HCT116 (cell line): ENCODE measurements at regions not wholly inside any gene's neighbourhood (a gene's known extent, or its start where the extent isn't known, plus 50 kb on each side); places are given as distances from the start of the nearest gene placed in this dataset.

ENCODE experiments used
- ATAC-seq: fragments of 200-7000 bp; cut with Tn5 transposase; 2 replicates; pipeline ENCODE4 v1.9.1; 2020; ENCODE audit warnings: mild to moderate bottlenecking, moderate library complexity
- BruUV-seq: library from RNA; stranded (reverse); fragments of 400-500 nt; replicated peaks from 2 replicates; lab custom pipeline; 2021; lab: Mats Ljungman, UMichigan
- CTCF ChIA-PET: fragments of 300-600 bp; sonication (Branson Sonifier 250); formaldehyde crosslinking; loops from one replicate; lab custom pipeline; 2021; ENCODE audit warnings: antibody characterized with exemption; lab: Charles Lee
- POLR2A ChIA-PET: fragments of 300-600, 350-600 bp; sonication (Branson Sonifier 250); formaldehyde crosslinking; loops from one replicate; lab custom pipeline; 2021; ENCODE audit warnings: antibody characterized with exemption; lab: Charles Lee
- RAD21 ChIA-PET, 2 experiments: fragments of 300-600 bp; sonication (Branson Sonifier 250); formaldehyde crosslinking; loops; one replicate each; lab custom pipeline; 2023; ENCODE audit warnings: low total read pairs in 2 of 2; ENCODE audit not compliant: uncharacterized antibody in 2 of 2, unreplicated experiment in 2 of 2, low non-redundant PET in 1 of 2; lab: Charles Lee
- DNase-seq: peaks from one replicate; pipeline ENCODE4 v3.0.0-alpha.2; 2010; ENCODE audit warnings: low read depth, low spot score
- H2AFZ ChIP-seq: fragments of 200-600 bp; shearing (Covaris generic), sonication (generic); 2 replicates; pipeline ENCODE4 v1.6.1; 2017; ENCODE audit warnings: low read depth, mixed run types, mixed read lengths, antibody characterized with exemption, low read length; ENCODE audit not compliant: poor library complexity, severe bottlenecking
- H3K27ac ChIP-seq: 2 replicates; pipeline ENCODE4 v1.5.1; 2012; ENCODE audit warnings: low read depth, low read length
- H3K27me3 ChIP-seq: fragments of 200-600 bp; sonication (generic); 2 replicates; pipeline ENCODE4 v1.6.1; 2016; ENCODE audit warnings: mixed run types, low read length, mixed read lengths; ENCODE audit not compliant: insufficient read depth
- H3K36me3 ChIP-seq, 2 experiments: fragments of 200-500 bp in 1 of 2; fragments of 200-600 bp in 1 of 2; sonication (Bioruptor generic) in 1 of 2; sonication (generic) in 1 of 2; 2 replicates each; pipeline versions ENCODE4 v1.5.1 to v1.6.1; 2014 to 2016; ENCODE audit warnings: low read length in 2 of 2, inconsistent platforms in 1 of 2, mixed read lengths in 1 of 2, mixed run types in 1 of 2; ENCODE audit not compliant: insufficient read depth in 2 of 2, control insufficient read depth in 1 of 2
- H3K4me1 ChIP-seq, 2 experiments: fragments of 200-600 bp in 1 of 2; sonication (generic) in 1 of 2; 2 replicates each; pipeline versions ENCODE4 v1.5.1 to v1.6.1; 2012 to 2017; ENCODE audit warnings: low read length in 2 of 2, inconsistent platforms in 1 of 2, mild to moderate bottlenecking in 1 of 2, mixed read lengths in 1 of 2, mixed run types in 1 of 2, moderate library complexity in 1 of 2; ENCODE audit not compliant: insufficient read depth in 2 of 2, control insufficient read depth in 1 of 2
- H3K4me2 ChIP-seq: fragments of 200-600 bp; sonication (generic); 2 replicates; pipeline ENCODE4 v1.6.1; 2017; ENCODE audit warnings: mixed run types, low read length, mixed read lengths
- H3K4me3 ChIP-seq, 2 experiments: fragments of 200-600 bp in 1 of 2; sonication (generic) in 1 of 2; replicated peaks in 1 of 2; 2 replicates each; pipeline ENCODE4 v1.5.1; 2011 to 2016; ENCODE audit warnings: low read length in 2 of 2, control low read depth in 1 of 2, low read depth in 1 of 2, mild to moderate bottlenecking in 1 of 2, mixed read lengths in 1 of 2, mixed run types in 1 of 2
- H3K79me2 ChIP-seq: fragments of 200-600 bp; sonication (generic); 2 replicates; pipeline ENCODE4 v1.6.1; 2017; ENCODE audit warnings: mild to moderate bottlenecking, mixed run types, low read length, moderate library complexity, mixed read lengths; ENCODE audit not compliant: insufficient read depth
- H3K9ac ChIP-seq: fragments of 200-600 bp; sonication (generic); 2 replicates; pipeline ENCODE4 v1.6.1; 2016; ENCODE audit warnings: low read length, mixed read lengths
- H3K9me2 ChIP-seq: fragments of 200-600 bp; sonication (generic), shearing (Covaris generic); 2 replicates; pipeline ENCODE4 v1.6.1; 2017; ENCODE audit warnings: mixed run types, mild to moderate bottlenecking, moderate library complexity; ENCODE audit not compliant: insufficient read depth
- H3K9me3 ChIP-seq, 2 experiments: fragments of 200-500 bp in 1 of 2; fragments of 200-600 bp in 1 of 2; sonication (Bioruptor generic) in 1 of 2; sonication (generic) in 1 of 2; 2 replicates each; pipeline ENCODE4 v1.6.1; 2014 to 2017; ENCODE audit warnings: low read length in 2 of 2, mixed read lengths in 2 of 2, inconsistent platforms in 1 of 2, low read depth in 1 of 2, mild to moderate bottlenecking in 1 of 2, mixed run types in 1 of 2, moderate library complexity in 1 of 2; ENCODE audit not compliant: control insufficient read depth in 1 of 2, insufficient read depth in 1 of 2
- H4K20me1 ChIP-seq: fragments of 200-600 bp; sonication (generic), shearing (Covaris generic); 2 replicates; pipeline ENCODE4 v1.6.1; 2017; ENCODE audit warnings: mixed run types, mild to moderate bottlenecking, moderate library complexity; ENCODE audit not compliant: insufficient read depth
- CBX3 ChIP-seq: IDR thresholded peaks from 2 replicates; pipeline ENCODE4 v1.6.1; 2012; ENCODE audit warnings: low read depth
- CEBPB ChIP-seq: IDR thresholded peaks from 2 replicates; pipeline ENCODE4 v1.6.1; 2012; ENCODE audit warnings: low read depth
- EGR1 ChIP-seq: IDR thresholded peaks from 2 replicates; pipeline ENCODE4 v1.6.1; 2012; ENCODE audit warnings: low read depth
- ELF1 ChIP-seq: IDR thresholded peaks from 2 replicates; pipeline ENCODE4 v1.6.1; 2012; ENCODE audit warnings: low read depth, borderline replicate concordance
- EZH2 ChIP-seq: fragments of 200-600 bp; sonication (generic); IDR thresholded peaks from 2 replicates; pipeline ENCODE4 v1.6.1; 2017; ENCODE audit warnings: antibody characterized with exemption, mixed run types
- EZH2phosphoT487 ChIP-seq: fragments of 200-600 bp; IDR thresholded peaks from 2 replicates; pipeline ENCODE4 v1.6.1; 2018; ENCODE audit warnings: antibody characterized with exemption, borderline replicate concordance
- MAX ChIP-seq: IDR thresholded peaks from 2 replicates; pipeline ENCODE4 v1.6.1; 2012
- POLR2A ChIP-seq: IDR thresholded peaks from 2 replicates; pipeline ENCODE4 v1.7.0; 2011; ENCODE audit warnings: borderline replicate concordance; ENCODE audit not compliant: insufficient read depth, insufficient read length; ENCODE audit errors: extremely low read depth
- POLR2AphosphoS5 ChIP-seq: IDR thresholded peaks from 2 replicates; pipeline ENCODE4 v1.6.1; 2011; ENCODE audit warnings: mild to moderate bottlenecking, low read depth, low read length, moderate library complexity
- RAD21 ChIP-seq: IDR thresholded peaks from 2 replicates; pipeline ENCODE4 v1.6.1; 2012; ENCODE audit warnings: low read depth, mild to moderate bottlenecking
- SIN3A ChIP-seq: IDR thresholded peaks from 2 replicates; pipeline ENCODE4 v1.6.1; 2012; ENCODE audit warnings: low read depth
- SP1 ChIP-seq: IDR thresholded peaks from 2 replicates; pipeline ENCODE4 v1.6.1; 2012; ENCODE audit warnings: low read depth
- SRF ChIP-seq: IDR thresholded peaks from 2 replicates; pipeline ENCODE4 v1.6.1; 2012; ENCODE audit warnings: low read depth
- TCF7L2 ChIP-seq: IDR thresholded peaks from 2 replicates; pipeline ENCODE4 v1.7.0; 2011; ENCODE audit warnings: borderline replicate concordance, inconsistent platforms; ENCODE audit not compliant: insufficient read depth, insufficient read length; ENCODE audit errors: extremely low read depth
- ZBTB33 ChIP-seq: IDR thresholded peaks from 2 replicates; pipeline ENCODE4 v1.6.1; 2011; ENCODE audit warnings: mild to moderate bottlenecking, low read length, moderate library complexity; ENCODE audit not compliant: insufficient replicate concordance; ENCODE audit errors: extremely low read depth
- ZFX ChIP-seq: fragments of 450-650 bp; IDR thresholded peaks from 2 replicates; pipeline ENCODE4 v1.6.1; 2017
- ZNF274 ChIP-seq: fragments of 200-500 bp; sonication (Bioruptor generic); IDR thresholded peaks from 2 replicates; pipeline ENCODE4 v1.6.1; 2014; ENCODE audit warnings: mild to moderate bottlenecking, low read depth, low read length, inconsistent platforms
- intact Hi-C: fragments of 100-400 bp; cut with micrococcal nuclease; formaldehyde crosslinking; loops from 2 replicates; pipeline ENCODE4 v1.10.0; 2022
- TF ChIP-seq, protein P1 (sequence below): IDR thresholded peaks from 2 replicates; pipeline ENCODE4 v1.6.1; 2012
- TF ChIP-seq, protein P2 (sequence below): IDR thresholded peaks from 2 replicates; pipeline ENCODE4 v1.6.1; 2012; ENCODE audit warnings: low read depth
- TF ChIP-seq, protein P3 (sequence below), 3 experiments: fragments of 200-600 bp in 1 of 3; sonication (generic) in 1 of 3; IDR thresholded peaks in 2 of 3; conservative IDR thresholded peaks in 1 of 3; 2 replicates each; pipeline ENCODE4 v1.5.1; 2012 to 2017; ENCODE audit warnings: low read depth in 2 of 3, low read length in 2 of 3, antibody characterized with exemption in 1 of 3, borderline replicate concordance in 1 of 3, control low read depth in 1 of 3, mild to moderate bottlenecking in 1 of 3, mixed read lengths in 1 of 3, mixed run types in 1 of 3, moderate library complexity in 1 of 3; ENCODE audit not compliant: insufficient read depth in 1 of 3

GRCh38 chr9:102740578-102740977, 254.6 kb upstream of the CYLC2 start:
- BruUV-seq: no TSS peak
- peaks cover 3 to 20% of the 10 kb centered on the region in 2 experiments; a peak in 3 of 4 replicates for H3K9me3 ChIP-seq
- no peaks in the 10 kb centered on the region for H3K79me2 ChIP-seq
- RAD21 ChIA-PET: no interaction called here
- no peaks in the 10 kb centered on the region for H3K27me3 ChIP-seq
- no peaks in the 10 kb centered on the region for H3K9me2 ChIP-seq
- no peaks in the 10 kb centered on the region for H4K20me1 ChIP-seq
- no peak overlapping the region for H3K4me3 ChIP-seq
- H3K36me3 ChIP-seq: no peaks in the 10 kb centered on the region
- no peak overlapping the region for H3K27ac ChIP-seq
- no peak overlapping the region for H2AFZ ChIP-seq
- TF ChIP-seq SP1: no peak
- no peak for TF ChIP-seq ZBTB33
- TF ChIP-seq CBX3: no peak
- TF ChIP-seq EGR1: no peak
- TF ChIP-seq SIN3A: no peak
- no peak for TF ChIP-seq MAX
- TF ChIP-seq, protein P1, sequence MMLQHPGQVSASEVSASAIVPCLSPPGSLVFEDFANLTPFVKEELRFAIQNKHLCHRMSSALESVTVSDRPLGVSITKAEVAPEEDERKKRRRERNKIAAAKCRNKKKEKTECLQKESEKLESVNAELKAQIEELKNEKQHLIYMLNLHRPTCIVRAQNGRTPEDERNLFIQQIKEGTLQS: no peak
- no peak for TF ChIP-seq ZNF274
- TF ChIP-seq POLR2A: no peak
- TF ChIP-seq, protein P2, sequence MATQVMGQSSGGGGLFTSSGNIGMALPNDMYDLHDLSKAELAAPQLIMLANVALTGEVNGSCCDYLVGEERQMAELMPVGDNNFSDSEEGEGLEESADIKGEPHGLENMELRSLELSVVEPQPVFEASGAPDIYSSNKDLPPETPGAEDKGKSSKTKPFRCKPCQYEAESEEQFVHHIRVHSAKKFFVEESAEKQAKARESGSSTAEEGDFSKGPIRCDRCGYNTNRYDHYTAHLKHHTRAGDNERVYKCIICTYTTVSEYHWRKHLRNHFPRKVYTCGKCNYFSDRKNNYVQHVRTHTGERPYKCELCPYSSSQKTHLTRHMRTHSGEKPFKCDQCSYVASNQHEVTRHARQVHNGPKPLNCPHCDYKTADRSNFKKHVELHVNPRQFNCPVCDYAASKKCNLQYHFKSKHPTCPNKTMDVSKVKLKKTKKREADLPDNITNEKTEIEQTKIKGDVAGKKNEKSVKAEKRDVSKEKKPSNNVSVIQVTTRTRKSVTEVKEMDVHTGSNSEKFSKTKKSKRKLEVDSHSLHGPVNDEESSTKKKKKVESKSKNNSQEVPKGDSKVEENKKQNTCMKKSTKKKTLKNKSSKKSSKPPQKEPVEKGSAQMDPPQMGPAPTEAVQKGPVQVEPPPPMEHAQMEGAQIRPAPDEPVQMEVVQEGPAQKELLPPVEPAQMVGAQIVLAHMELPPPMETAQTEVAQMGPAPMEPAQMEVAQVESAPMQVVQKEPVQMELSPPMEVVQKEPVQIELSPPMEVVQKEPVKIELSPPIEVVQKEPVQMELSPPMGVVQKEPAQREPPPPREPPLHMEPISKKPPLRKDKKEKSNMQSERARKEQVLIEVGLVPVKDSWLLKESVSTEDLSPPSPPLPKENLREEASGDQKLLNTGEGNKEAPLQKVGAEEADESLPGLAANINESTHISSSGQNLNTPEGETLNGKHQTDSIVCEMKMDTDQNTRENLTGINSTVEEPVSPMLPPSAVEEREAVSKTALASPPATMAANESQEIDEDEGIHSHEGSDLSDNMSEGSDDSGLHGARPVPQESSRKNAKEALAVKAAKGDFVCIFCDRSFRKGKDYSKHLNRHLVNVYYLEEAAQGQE: no peak
- TF ChIP-seq, protein P3, sequence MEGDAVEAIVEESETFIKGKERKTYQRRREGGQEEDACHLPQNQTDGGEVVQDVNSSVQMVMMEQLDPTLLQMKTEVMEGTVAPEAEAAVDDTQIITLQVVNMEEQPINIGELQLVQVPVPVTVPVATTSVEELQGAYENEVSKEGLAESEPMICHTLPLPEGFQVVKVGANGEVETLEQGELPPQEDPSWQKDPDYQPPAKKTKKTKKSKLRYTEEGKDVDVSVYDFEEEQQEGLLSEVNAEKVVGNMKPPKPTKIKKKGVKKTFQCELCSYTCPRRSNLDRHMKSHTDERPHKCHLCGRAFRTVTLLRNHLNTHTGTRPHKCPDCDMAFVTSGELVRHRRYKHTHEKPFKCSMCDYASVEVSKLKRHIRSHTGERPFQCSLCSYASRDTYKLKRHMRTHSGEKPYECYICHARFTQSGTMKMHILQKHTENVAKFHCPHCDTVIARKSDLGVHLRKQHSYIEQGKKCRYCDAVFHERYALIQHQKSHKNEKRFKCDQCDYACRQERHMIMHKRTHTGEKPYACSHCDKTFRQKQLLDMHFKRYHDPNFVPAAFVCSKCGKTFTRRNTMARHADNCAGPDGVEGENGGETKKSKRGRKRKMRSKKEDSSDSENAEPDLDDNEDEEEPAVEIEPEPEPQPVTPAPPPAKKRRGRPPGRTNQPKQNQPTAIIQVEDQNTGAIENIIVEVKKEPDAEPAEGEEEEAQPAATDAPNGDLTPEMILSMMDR (IDR thresholded peaks at IDR 0.05 in 2 of 3, conservative IDR thresholded peaks at IDR 0.05 in 1 of 3; ENCODE audit: borderline replicate concordance in 1 of 3, insufficient read depth in 1 of 3, low read depth in 2 of 3, low read length in 2 of 3): no peak
- no peak for TF ChIP-seq SRF
- no peak for TF ChIP-seq TCF7L2
- no peak for TF ChIP-seq POLR2AphosphoS5
- no peak for TF ChIP-seq CEBPB
- no peak for TF ChIP-seq EZH2
- no peak for TF ChIP-seq ELF1
- TF ChIP-seq EZH2phosphoT487: no peak
- no peak for TF ChIP-seq RAD21
- TF ChIP-seq ZFX: no peak
- no peaks in the 10 kb centered on the region for H3K4me1 ChIP-seq
- POLR2A ChIA-PET: no interaction called here
- no peak for ATAC-seq
- DNase-seq: no peak
- H3K4me2 ChIP-seq: no peak overlapping the region
- intact Hi-C loops: no loop called here
- no peak overlapping the region for H3K9ac ChIP-seq
- CTCF ChIA-PET: no interaction called here
